Left lung (tissue), 4 donors: ENCODE measurements at regions not wholly inside any gene's neighbourhood (a gene's known extent, or its start where the extent isn't known, plus 50 kb on each side); places are given as distances from the start of the nearest gene placed in this dataset.
"Not testable (repeated sequence)": the region's sequence is repeated elsewhere in the genome, so short reads cannot be mapped to it uniquely, and the experiment has no call there.

Experiments
- ATAC-seq: fragments of 200-7000 bp; cut with Tn5 transposase; one replicate; pipeline ENCODE4 v1.9.1; 2020; ENCODE audit warnings: moderate library complexity
- DNase-seq, 4 donors: peaks; one replicate each; pipeline ENCODE4 v3.0.0-alpha.2; 2013 to 2020
- H3K27ac ChIP-seq, 2 donors: fragments of 200-600 bp; sonication (generic) in 1 of 2; one replicate each; pipeline versions ENCODE4 v1.5.0 to v1.8.0; 2020 to 2021
- H3K27me3 ChIP-seq, 2 donors: fragments of 200-600 bp; sonication (generic) in 1 of 2; one replicate each; pipeline versions ENCODE4 v1.5.0 to v1.8.0; 2020 to 2021
- H3K36me3 ChIP-seq, 2 donors: fragments of 200-600 bp; sonication (generic) in 1 of 2; one replicate each; pipeline versions ENCODE4 v1.5.0 to v1.8.0; 2020 to 2021
- H3K4me1 ChIP-seq, 2 donors: fragments of 200-600 bp; one replicate each; pipeline ENCODE4 v1.8.0; 2021
- H3K4me3 ChIP-seq, 2 donors: fragments of 200-600 bp; sonication (generic) in 1 of 2; one replicate each; pipeline versions ENCODE4 v1.5.0 to v1.8.0; 2020 to 2021; ENCODE audit warnings: mild to moderate bottlenecking in 1 of 2
- H3K9me3 ChIP-seq, 2 donors: fragments of 200-600 bp; sonication (generic) in 1 of 2; one replicate each; pipeline versions ENCODE4 v1.5.0 to v1.8.0; 2020 to 2021
- CTCF ChIP-seq, 2 donors: fragments of 200-600 bp; sonication (generic) in 1 of 2; IDR thresholded peaks; one replicate each; pipeline versions ENCODE4 v1.5.0 to v1.8.0; 2021; ENCODE audit warnings: antibody characterized with exemption in 2 of 2
- intact Hi-C, 2 donors: fragments of 100-400 bp; cut with DNase I; formaldehyde crosslinking; loops; one replicate each; pipeline versions ENCODE4 v1.11.2 to v1.14.2; 2022
- donor health status: DM: no; HTN: yes; CAD: no.
- donor health status: DM: no; HTN: no; CAD: no.

DNA sequence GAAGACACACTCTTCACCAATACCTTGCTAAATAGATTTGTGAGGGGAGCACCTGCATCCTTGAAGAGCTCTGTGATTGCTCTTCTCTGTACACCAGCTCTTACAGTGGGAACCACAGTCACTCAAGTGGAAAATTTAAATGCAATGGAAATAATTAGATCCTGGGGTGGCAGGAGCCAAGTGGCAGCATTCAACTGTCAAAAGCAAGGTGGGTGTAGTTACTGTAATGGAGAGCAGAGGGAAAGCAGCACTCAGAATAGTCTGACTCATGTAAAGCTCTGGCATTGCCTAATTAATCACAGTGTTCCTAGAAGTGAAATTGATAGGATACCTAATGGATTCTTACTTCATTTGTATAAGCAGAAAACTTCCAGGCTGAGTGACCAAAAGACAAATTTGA, 245.8 kb downstream of the KCNE4 start:
- TF ChIP-seq CTCF (IDR thresholded peaks at IDR 0.05): no peak
- Histone ChIP-seq H3K4me3 (no peak overlapping the region), H3K27ac (no peak overlapping the region), H3K27me3 (no peaks in the 10 kb centered on the region), H3K4me1 (no peaks in the 10 kb centered on the region), H3K36me3 (no peaks in the 10 kb centered on the region), H3K9me3 (peaks cover 0 to 4% of the 10 kb centered on the region in 2 donors)
- no peak for DNase-seq
- no peak for ATAC-seq
- intact Hi-C loops: no loop called here

- H3K36me3 ChIP-seq, ATAC-seq, H3K4me3 ChIP-seq, H3K4me1 ChIP-seq, intact Hi-C loops, H3K27me3 ChIP-seq, DNase-seq, H3K9me3 ChIP-seq, H3K27ac ChIP-seq: not testable (repeated sequence)
These were observed 246.3 kb downstream of the KCNE4 start for GRCh38 chr2:223298329-223298728.

DNA sequence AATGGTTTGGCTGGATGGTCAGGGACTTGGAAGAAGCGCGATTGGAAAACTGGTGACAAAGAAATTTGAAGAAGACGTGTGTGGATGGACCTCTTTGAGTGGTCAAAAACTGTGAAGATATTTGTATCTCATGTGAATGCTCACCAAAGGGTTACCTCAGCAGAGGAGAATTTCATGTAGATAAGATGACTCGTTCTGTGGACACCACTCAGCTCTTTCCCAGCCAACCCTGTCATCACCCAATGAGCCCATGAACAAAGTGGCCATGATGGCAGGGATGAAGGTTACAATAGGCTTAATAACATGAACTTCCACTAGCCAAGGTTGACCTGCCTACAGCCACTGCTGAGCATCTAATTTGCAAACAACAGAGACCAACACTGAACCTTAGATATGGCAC, 248.3 kb downstream of the KCNE4 start:
- no peaks in the 10 kb centered on the region for H3K9me3 ChIP-seq

DNA sequence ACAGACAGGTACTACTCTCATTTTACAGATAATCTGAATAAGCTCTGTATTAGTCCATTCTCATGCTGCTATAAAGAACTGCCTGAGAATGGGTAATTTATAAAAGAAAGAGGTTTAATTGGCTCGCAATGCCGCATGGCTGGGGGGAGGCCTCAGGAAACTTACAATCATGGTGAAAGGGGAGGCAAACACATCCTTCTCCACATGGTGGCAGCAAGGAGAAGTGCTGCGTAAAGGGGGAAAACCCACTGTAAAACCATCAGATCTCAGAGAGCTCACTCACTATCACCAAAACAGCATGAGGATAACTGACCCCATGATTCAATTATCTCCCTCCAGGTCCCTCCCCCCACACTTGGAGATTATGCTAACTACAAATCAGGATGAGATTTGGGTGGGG, 254.4 kb downstream of the KCNE4 start:
- H3K36me3 ChIP-seq: no peaks in the 10 kb centered on the region
- ATAC-seq (no peak), DNase-seq (no peak)
- H3K27ac ChIP-seq: no peak overlapping the region
- no peak for TF ChIP-seq CTCF (IDR thresholded peaks at IDR 0.05)
- no peaks in the 10 kb centered on the region for H3K4me1 ChIP-seq
- H3K27me3 ChIP-seq: no peaks in the 10 kb centered on the region
- no peaks in the 10 kb centered on the region for H3K9me3 ChIP-seq
- intact Hi-C loops: no loop called here
- no peak overlapping the region for H3K4me3 ChIP-seq

More for the DNA sequence above, 248.3 kb downstream of the KCNE4 start:
- ATAC-seq (no peak), DNase-seq (no peak)
- intact Hi-C loops: no loop called here
- no peak overlapping the region for H3K27ac ChIP-seq
- no peaks in the 10 kb centered on the region for H3K27me3 ChIP-seq
- no peak overlapping the region for H3K4me3 ChIP-seq
- H3K4me1 ChIP-seq: no peaks in the 10 kb centered on the region
- H3K36me3 ChIP-seq: no peaks in the 10 kb centered on the region
- TF ChIP-seq CTCF (IDR thresholded peaks at IDR 0.05): no peak

GRCh38 chr2:223311889-223312680, 260.1 kb downstream of the KCNE4 start:
- Histone ChIP-seq H3K27me3 (no peaks in the 10 kb centered on the region), H3K36me3 (no peaks in the 10 kb centered on the region), H3K4me1 (no peaks in the 10 kb centered on the region), H3K9me3 (no peaks in the 10 kb centered on the region), H3K4me3 (no peak overlapping the region), H3K27ac (no peak overlapping the region)
- DNase-seq: no peak
- intact Hi-C loops: no loop called here
- TF ChIP-seq CTCF (IDR thresholded peaks at IDR 0.05): no peak
- no peak for ATAC-seq

DNA sequence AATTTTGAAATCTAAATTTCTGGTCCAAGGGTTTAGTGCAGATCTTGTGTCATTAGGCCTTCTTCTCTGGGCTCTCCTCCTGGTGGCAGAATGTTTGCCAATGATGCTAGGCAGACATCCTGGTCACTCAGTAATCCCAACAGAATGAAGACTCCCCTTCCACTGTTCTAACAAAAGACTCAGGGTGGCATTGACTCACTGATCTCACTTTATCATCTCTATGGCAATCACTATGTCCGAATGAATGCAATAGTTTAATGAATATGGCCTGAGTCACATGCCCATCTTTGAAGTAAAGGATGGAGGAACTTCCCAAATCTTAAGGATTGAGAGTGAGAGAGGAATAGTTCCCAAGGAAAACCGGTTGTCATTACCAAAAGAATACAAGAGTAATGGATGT, 261.1 kb downstream of the KCNE4 start:
- no peak overlapping the region for H3K27ac ChIP-seq
- no peaks in the 10 kb centered on the region for H3K36me3 ChIP-seq
- H3K4me1 ChIP-seq: no peaks in the 10 kb centered on the region
- H3K4me3 ChIP-seq: no peak overlapping the region
- no peaks in the 10 kb centered on the region for H3K27me3 ChIP-seq
- TF ChIP-seq CTCF (IDR thresholded peaks at IDR 0.05): no peak
- no peak for ATAC-seq
- no peak for DNase-seq
- intact Hi-C loops: no loop called here
- no peaks in the 10 kb centered on the region for H3K9me3 ChIP-seq
